Chondrocyte (in vitro differentiated cells): ENCODE measurements at regions not wholly inside any gene's neighbourhood (a gene's known extent, or its start where the extent isn't known, plus 50 kb on each side); places are given as distances from the start of the nearest gene placed in this dataset.

Source experiments
- DNase-seq: peaks from one replicate; pipeline ENCODE4 v3.0.0; 2021; ENCODE audit warnings: mixed read lengths, low spot score
- H3K27ac Mint-ChIP-seq: one replicate; pipeline ENCODE4 v1.8.0; 2021; ENCODE audit warnings: mild to moderate bottlenecking, moderate library complexity, mixed read lengths; ENCODE audit not compliant: unreplicated experiment
- H3K27me3 Mint-ChIP-seq: 2 replicates; pipeline ENCODE4 v1.8.0; 2021; ENCODE audit warnings: low read depth, mixed read lengths
- H3K36me3 Mint-ChIP-seq: 2 replicates; pipeline ENCODE4 v1.8.0; 2021; ENCODE audit warnings: low read depth, mixed read lengths
- H3K4me1 Mint-ChIP-seq: 2 replicates; pipeline ENCODE4 v1.8.0; 2021; ENCODE audit warnings: low read depth, mild to moderate bottlenecking, mixed read lengths
- H3K4me3 Mint-ChIP-seq: one replicate; pipeline ENCODE4 v1.8.0; 2021; ENCODE audit warnings: mild to moderate bottlenecking, moderate library complexity, mixed read lengths; ENCODE audit not compliant: unreplicated experiment
- H3K9me3 Mint-ChIP-seq: 2 replicates; pipeline ENCODE4 v1.8.0; 2021; ENCODE audit warnings: low read depth, mixed read lengths
- CTCF ChIP-seq: fragments of 200-600 bp; sonication (generic); IDR thresholded peaks from 2 replicates; pipeline ENCODE4 v1.5.0; 2021; ENCODE audit warnings: antibody characterized with exemption, mild to moderate bottlenecking, moderate library complexity

DNA sequence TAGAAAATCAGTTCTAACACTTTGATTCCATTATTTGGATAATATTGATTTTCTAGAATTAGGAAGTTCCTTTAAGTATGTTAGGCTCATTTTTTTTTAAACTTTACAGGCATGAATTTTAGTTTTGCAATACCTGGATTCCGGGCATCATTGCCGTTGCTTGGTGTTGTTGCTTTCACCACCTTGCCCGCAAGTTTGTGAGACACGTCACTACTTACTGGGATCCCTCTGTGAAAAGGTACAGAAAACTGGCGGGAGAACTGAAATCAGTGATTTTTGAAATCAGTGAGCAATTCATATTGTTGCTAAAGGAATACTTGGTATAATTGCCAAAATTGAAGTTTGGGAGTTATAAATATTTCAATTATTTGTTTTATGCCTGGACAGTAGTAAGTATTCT is 232.3 kb upstream of the NPY start:
- no peak overlapping the region for H3K4me3 Mint-ChIP-seq
- TF ChIP-seq CTCF, result no peak
- no peaks in the 10 kb centered on the region for H3K36me3 Mint-ChIP-seq
- H3K27me3 Mint-ChIP-seq, result peaks cover 14% of the 10 kb centered on the region
- no peaks in the 10 kb centered on the region for H3K4me1 Mint-ChIP-seq
- no peak overlapping the region for H3K27ac Mint-ChIP-seq
- no peak for DNase-seq
- no peaks in the 10 kb centered on the region for H3K9me3 Mint-ChIP-seq

- Mint-ChIP-seq H3K9me3 (no peaks in the 10 kb centered on the region), H3K27me3 (peaks cover 14% of the 10 kb centered on the region), H3K36me3 (no peaks in the 10 kb centered on the region), H3K4me3 (no peak overlapping the region), H3K27ac (no peak overlapping the region), H3K4me1 (no peaks in the 10 kb centered on the region)
- no peak for TF ChIP-seq CTCF
- no peak for DNase-seq
Measured at GRCh38 chr7:24052572-24053260, 231.3 kb upstream of the NPY start.

GRCh38 chr7:24054236-24054635 is 229.8 kb upstream of the NPY start:
- Mint-ChIP-seq H3K27me3 (peaks cover 14% of the 10 kb centered on the region), H3K9me3 (no peaks in the 10 kb centered on the region), H3K27ac (no peak overlapping the region), H3K36me3 (no peaks in the 10 kb centered on the region), H3K4me3 (no peak overlapping the region), H3K4me1 (no peaks in the 10 kb centered on the region)
- TF ChIP-seq CTCF, result no peak
- DNase-seq, result no peak

DNA sequence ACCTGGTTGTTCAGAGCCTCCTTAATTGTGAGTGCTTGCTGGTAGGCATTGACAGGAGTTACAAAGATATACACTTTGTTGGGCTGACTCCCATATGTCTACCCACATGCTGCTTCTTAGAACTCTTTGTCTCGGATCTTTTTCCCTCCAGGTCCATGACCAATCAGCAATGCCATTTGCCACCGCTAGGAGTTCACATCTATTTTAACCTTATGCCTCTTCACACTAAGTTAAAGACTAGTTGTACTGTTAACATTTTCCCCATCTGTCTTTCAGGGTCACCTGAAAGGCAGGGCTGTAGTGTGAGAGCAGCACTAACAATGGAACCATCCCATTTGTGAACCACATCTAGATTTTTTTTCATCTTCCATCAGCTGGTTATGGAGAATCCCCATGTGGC is 226.7 kb upstream of the NPY start:
- TF ChIP-seq CTCF, result peak; percentile 33
- Mint-ChIP-seq H3K9me3 (no peaks in the 10 kb centered on the region), H3K27me3 (peaks cover 14% of the 10 kb centered on the region), H3K36me3 (no peaks in the 10 kb centered on the region), H3K4me3 (no peak overlapping the region), H3K4me1 (no peaks in the 10 kb centered on the region), H3K27ac (no peak overlapping the region)
- no peak for DNase-seq

GRCh38 chr7:24058953-24059352 is 225.0 kb upstream of the NPY start:
- Mint-ChIP-seq H3K27ac (no peak overlapping the region), H3K9me3 (no peaks in the 10 kb centered on the region)

More at GRCh38 chr7:24058953-24059352, 225.0 kb upstream of the NPY start:
- no peak for TF ChIP-seq CTCF
- Mint-ChIP-seq H3K36me3 (no peaks in the 10 kb centered on the region), H3K4me1 (no peaks in the 10 kb centered on the region), H3K4me3 (no peak overlapping the region), H3K27me3 (peaks cover 10% of the 10 kb centered on the region)
- no peak for DNase-seq
